ENCODE measurements at regions not wholly inside any gene's neighbourhood (a gene's known extent, or its start where the extent isn't known, plus 50 kb on each side); places are given as distances from the start of the nearest gene placed in this dataset.

DNA sequence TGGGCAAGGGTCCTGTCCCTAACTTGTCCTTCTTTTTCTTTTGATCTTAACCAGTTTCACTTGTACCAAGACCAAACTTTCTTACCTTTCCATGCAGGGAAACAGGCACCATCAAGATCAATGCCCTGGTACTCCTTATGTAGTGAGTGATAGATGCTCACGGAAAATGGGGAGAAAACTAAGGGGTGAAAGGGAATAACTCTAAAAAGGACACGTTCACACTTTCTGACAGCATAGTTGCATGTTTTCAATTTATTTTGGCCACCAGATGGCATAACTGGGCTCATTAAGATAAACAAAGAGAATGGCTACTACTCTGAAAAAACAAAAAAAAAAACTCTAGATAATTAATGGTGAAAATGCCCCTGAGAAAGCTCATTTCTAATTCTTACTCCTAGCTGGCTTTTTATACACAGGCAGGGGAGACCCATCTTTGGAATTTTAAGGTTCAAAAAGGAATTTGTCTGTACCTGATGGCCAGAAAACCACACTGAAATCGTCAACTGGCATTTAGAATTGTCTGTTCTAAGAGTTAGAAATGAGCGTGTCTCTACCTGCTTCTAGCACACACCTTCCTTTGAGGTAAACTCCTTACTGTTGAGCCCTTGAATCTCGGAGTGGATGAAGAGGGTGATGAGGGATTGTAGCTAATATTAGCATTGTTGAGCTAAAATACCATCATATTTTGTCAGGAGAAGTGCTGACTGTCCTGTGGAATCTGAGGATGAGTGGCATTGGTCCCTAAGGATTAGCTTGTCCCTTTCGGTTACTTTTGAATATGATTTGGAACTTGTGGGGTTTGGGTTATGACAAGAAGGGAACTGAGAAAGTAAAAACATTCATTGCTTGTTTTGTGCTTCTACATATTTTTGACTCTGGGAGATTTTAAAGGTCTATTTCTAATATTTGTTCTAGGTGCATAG, 62.2 kb upstream of the DDR1 start:
- Histone ChIP-seq H3K4me1 (peaks cover 15 to 25% (median 21%) of the 10 kb centered on the region in 4 donors), H3K36me3 (no peaks in the 10 kb centered on the region), H3K27ac (peak overlapping the region in 2 of 4 donors; percentile 31 to 35), H3K9me3 (no peaks in the 10 kb centered on the region), H3K4me3 (no peak overlapping the region), H3K27me3 (no peaks in the 10 kb centered on the region)
- ATAC-seq (ENCODE audit: low FRiP score in 2 of 2) (peak in 1 of 2 donors; percentile 53), DNase-seq (no peak)
- TF ChIP-seq POLR2AphosphoS5 (IDR thresholded peaks at IDR 0.05) = no peak
- TF ChIP-seq, protein P1, sequence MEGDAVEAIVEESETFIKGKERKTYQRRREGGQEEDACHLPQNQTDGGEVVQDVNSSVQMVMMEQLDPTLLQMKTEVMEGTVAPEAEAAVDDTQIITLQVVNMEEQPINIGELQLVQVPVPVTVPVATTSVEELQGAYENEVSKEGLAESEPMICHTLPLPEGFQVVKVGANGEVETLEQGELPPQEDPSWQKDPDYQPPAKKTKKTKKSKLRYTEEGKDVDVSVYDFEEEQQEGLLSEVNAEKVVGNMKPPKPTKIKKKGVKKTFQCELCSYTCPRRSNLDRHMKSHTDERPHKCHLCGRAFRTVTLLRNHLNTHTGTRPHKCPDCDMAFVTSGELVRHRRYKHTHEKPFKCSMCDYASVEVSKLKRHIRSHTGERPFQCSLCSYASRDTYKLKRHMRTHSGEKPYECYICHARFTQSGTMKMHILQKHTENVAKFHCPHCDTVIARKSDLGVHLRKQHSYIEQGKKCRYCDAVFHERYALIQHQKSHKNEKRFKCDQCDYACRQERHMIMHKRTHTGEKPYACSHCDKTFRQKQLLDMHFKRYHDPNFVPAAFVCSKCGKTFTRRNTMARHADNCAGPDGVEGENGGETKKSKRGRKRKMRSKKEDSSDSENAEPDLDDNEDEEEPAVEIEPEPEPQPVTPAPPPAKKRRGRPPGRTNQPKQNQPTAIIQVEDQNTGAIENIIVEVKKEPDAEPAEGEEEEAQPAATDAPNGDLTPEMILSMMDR (IDR thresholded peaks at IDR 0.05) = peak in 5 of 6 experiments; percentile 24 to 55 (median 51)
- 47 to 49% methylated on average over 6 of the region's 6 CpGs for WGBS, 2 donors

DNA sequence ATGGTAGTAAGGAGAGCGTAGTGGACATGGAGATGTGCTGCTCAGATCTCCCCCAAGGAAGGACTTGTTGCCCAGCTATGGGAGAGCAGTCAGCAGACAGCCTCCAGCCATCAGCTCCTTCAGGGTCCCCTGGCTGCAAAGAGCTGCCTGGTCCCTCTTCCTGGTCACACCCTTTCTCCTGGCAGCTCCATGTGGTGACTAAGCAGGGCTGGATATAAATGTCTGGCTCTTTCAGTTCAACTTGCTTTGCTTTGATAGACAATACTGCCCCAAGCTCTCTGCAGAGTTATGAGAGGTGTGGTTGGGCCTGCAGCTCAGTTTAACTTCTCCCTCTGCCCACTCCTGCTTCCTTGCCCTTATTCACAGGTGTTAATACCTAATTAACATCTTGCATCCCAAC, 64.1 kb upstream of the DDR1 start:
- TF ChIP-seq, protein P1 (IDR thresholded peaks at IDR 0.05) = no peak
- TF ChIP-seq POLR2AphosphoS5 (IDR thresholded peaks at IDR 0.05) (no peak), POLR2A (IDR thresholded peaks at IDR 0.05) (no peak), EP300 (IDR thresholded peaks at IDR 0.05) (no peak)
- ATAC-seq (ENCODE audit: low FRiP score in 2 of 2) (peak; percentile 52 to 83), DNase-seq (peak in 1 of 2 donors; percentile 37)
- H3K36me3 ChIP-seq = no peaks in the 10 kb centered on the region
- no peaks in the 10 kb centered on the region for H3K9me3 ChIP-seq
- WGBS, 2 donors = 100% methylated on average over 1 of the region's 1 CpG
- H3K27me3 ChIP-seq = no peaks in the 10 kb centered on the region
- peaks cover 18 to 25% (median 20%) of the 10 kb centered on the region in 4 donors for H3K4me1 ChIP-seq
- no peak overlapping the region for H3K4me3 ChIP-seq
- peak overlapping the region in 1 of 4 donors; percentile 6 for H3K27ac ChIP-seq

DNA sequence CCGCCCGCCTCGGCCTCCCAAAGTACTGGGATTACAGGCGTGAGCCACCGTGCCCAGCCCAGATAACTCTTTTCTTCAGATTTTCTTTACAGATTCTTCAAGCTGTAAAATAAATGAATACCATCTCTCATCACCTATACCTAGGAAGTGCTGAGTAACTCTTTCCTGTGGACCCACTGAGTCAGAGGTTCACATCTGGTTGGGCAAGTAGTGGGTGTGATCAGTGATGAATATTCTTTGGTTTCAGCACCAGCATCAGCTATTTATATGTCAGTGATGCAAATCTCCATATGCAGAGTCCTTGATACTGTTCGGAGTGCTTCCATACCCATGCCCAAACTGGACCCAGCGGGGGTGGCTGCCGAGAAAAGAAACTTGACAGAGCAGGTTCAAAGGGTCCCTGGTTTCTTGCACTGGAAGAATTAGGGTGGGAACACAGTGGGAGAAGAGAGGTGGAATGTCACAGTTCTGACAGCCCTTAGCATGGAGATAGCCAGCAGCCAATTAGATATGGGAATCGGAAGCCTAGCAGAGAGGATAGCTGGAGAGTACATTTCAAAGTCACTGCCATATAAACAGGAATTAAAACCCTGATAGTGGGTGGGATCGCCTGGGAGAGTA, 64.9 kb upstream of the DDR1 start:
- Histone ChIP-seq H3K36me3 (no peaks in the 10 kb centered on the region), H3K4me1 (peaks cover 15 to 27% (median 22%) of the 10 kb centered on the region in 4 donors), H3K27ac (peak overlapping the region in 1 of 4 donors; percentile 6), H3K27me3 (no peaks in the 10 kb centered on the region), H3K9me3 (no peaks in the 10 kb centered on the region), H3K4me3 (no peak overlapping the region)
- DNase-seq (no peak), ATAC-seq (ENCODE audit: low FRiP score in 2 of 2) (no peak)
- 88 to 92% methylated on average over 10 of the region's 10 CpGs for WGBS, 2 donors
- TF ChIP-seq, protein P1 (IDR thresholded peaks at IDR 0.05) = no peak
- TF ChIP-seq POLR2AphosphoS5 (IDR thresholded peaks at IDR 0.05) (no peak), EP300 (IDR thresholded peaks at IDR 0.05) (no peak), POLR2A (IDR thresholded peaks at IDR 0.05) (no peak)

DNA sequence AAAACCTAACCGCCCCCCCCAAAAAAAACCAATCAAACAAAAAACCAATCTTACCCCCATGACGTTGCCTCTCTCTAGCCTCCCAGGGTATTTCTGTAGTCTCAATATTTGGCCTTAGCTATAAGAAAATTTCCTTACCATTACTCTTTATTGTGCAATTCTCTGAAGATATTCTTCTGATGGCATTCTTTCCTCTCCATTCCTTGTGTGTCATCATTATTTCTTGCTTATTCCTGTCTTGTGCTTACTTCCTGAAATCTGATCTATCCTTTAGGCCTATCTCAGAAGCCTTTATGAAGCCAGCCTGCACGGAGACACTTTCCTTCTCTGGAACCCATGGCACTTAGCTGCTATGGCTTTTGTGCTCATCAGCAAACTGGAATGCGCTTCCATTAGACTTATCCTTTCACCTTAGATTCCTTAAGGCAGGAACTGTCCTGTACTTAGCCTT, 65.9 kb upstream of the DDR1 start:
- ATAC-seq (ENCODE audit: low FRiP score in 2 of 2) (peak in 1 of 2 donors; percentile 67), DNase-seq (no peak)
- Histone ChIP-seq H3K4me1 (peaks cover 23 to 35% (median 30%) of the 10 kb centered on the region in 4 donors), H3K4me3 (no peak overlapping the region), H3K36me3 (no peaks in the 10 kb centered on the region), H3K27me3 (no peaks in the 10 kb centered on the region), H3K27ac (peak overlapping the region in 2 of 4 donors; percentile 57 to 73), H3K9me3 (no peaks in the 10 kb centered on the region)
- TF ChIP-seq POLR2AphosphoS5 (IDR thresholded peaks at IDR 0.05) (peak in 1 of 2 donors; percentile 30), EP300 (IDR thresholded peaks at IDR 0.05) (no peak), POLR2A (IDR thresholded peaks at IDR 0.05) (peak in 1 of 4 donors; percentile 36)
- TF ChIP-seq, protein P1 (IDR thresholded peaks at IDR 0.05) = no peak
- 73 to 75% methylated on average over 4 of the region's 4 CpGs for WGBS, 2 donors

Measured in upper lobe of left lung (tissue), 6 donors.